ENCODE measurements at regions not wholly inside any gene's neighbourhood (a gene's known extent, or its start where the extent isn't known, plus 50 kb on each side); places are given as distances from the start of the nearest gene placed in this dataset.
"Not testable (repeated sequence)": the region's sequence is repeated elsewhere in the genome, so short reads cannot be mapped to it uniquely, and the experiment has no call there.

DNA sequence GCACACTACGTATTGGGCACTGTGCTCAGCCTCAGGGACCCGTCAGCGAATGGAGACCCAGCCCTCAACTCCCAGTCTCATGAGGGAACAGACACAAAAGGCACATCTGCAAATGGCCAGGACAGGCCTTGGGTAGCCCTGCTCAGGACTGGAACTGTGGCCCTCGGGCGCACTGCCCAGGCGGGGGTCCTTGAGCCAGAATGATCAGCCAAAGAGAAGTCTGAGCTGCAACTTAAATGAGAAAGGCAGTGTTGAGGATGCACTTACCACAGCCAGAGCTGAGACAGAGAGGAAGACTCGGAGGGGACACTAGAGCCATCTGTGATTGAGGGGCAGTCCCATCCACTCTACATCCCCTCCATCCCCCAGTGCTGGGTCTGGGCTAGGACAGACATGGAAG lies 117.3 kb downstream of the C16orf95 start:
- DNase-seq (ENCODE audit: low read depth in 2 of 2): no peak

DNA sequence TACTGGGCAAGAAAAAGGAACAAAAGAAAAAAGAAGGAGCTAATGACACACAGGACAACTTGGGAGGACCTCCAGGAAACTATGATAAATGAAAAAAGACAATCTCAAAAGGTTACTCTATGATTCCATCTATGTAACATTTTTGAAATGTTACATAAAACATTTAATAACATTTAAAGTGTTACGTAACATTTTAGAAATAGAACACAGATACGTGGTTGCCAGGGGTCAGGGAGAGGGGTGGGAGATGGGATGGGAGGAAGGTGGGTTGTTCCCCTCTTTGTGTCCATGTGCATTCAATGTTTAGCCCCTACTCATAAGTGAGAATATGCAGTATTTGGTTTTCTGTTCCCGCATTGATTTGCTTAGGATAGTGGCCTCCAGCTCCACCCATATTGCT lies 116.6 kb downstream of the C16orf95 start:
- DNase-seq (ENCODE audit: low read depth in 2 of 2): no peak

DNA sequence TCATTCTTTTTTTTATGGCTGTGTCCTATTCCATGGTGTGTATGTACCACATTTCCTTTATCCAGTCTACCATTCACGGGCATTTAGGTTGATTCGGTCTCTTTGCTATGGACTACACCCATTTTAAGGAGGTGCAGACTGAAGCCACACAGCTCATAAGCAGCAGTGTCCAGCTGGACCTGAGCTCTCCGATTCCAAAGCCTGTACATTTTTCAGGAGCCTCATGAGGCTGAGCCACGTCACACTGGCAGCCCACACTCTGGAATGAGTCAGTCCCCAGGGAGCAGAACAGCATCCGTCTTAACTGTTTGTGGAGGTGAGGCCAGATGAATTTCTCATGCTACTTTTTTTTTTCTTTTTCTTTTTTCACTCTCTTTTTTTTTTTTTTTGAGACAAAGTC lies 116.1 kb downstream of the C16orf95 start:
- DNase-seq (ENCODE audit: low read depth in 2 of 2): no peak

DNA sequence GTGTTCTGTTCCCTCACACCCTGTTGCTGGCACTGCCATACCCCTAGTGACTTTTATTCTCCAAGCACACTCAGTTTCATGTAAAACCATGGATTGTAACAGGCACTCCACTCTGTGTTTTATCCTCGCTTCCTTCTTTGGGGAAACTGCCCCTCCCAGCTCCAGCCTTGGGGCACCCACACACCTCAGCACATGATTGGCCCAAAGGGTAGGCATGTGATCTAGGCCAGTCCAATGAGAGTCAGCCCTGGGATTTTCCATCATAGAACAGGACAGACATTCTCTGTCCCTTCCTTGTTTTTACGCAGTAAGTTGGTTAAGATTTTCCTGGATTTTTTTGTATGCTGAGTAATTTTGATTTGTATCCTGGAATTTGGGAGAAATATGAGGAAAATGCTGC lies 115.4 kb downstream of the C16orf95 start:
- no peak for DNase-seq (ENCODE audit: low read depth in 2 of 2)

DNA sequence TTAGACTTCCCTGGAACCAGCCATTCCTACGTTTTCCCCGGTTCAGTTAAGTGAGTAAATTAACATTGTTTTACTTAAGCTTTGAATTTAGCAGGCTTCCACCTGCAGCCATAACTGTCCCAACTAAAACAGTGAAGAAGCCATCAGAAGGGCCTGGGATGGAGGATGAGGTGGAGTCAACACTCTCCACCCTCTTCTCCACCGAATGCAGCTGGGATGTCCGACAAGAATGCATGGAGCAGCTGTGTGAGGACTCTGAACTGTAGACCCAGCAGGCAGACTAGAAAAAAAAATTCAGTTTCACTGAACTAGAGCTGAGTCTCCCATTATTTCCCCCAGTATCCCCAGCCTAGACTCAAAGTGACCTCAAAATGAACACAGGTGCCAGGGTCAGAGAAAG lies 114.8 kb downstream of the C16orf95 start:
- DNase-seq (ENCODE audit: low read depth in 2 of 2): no peak

DNA sequence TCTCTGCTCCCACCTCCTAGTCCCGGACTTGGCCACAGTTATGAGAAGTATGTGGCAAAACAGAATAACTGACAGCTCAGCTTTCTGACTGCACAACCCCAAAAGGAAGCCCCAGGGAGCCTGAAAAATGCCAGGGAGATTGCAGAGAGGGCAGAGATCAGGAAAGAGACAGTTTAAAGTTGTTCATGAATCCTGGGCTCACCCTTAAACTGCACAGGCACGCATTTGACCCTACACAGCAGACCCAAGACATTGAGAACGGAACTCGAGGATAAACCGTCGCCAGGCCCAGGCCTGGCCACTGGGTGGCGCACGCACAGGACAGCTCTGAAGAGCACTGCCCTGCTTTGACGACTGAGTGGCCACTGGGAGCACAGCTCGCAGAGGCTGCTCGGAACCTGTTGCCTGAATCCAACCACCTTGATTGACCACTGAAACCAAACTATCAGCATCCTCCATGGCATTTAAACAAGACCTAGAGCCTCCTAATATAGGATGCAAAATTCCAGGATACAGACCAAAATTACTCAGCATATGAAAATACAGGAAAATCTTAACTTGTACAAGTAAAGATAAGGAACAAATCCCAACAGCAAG lies 114.0 kb downstream of the C16orf95 start:
- DNase-seq (ENCODE audit: low read depth in 2 of 2): peak; percentile 39 to 51

DNA sequence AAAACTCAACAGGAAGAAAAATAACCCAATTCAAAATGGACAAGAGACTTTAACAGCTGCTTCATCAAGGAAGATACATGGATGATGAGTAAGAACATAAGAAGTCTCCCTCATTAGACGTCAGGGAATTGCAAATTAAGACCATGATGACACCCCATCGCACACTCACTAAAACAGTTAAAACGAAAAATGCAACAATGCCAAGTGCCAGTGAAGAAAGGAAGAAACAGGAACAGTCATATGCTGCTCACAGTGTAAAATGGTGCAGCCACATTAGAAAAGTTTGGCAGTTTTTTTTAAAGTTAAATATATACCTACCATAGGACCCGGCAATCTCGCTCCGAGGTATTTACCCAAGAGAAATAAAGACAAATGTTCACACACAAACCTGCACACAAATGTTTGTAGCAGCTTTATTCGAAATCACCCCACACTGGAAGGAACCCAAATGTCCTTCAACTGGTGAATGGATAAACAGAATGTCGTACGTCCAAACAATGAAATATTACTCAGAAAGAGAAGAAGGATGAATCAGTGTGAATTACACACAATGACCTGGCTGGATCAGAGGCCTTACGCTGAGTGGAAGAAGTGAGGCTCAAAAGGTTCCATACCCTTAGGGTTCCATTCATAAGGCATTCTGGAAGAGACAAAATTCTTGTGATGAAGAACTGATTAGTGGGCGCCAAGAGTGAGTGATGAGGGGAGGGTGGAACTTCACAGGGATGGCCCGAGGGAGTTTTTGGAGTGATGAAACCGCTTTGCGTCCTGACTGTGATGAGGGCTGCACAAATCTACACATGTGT lies 110.3 kb downstream of the C16orf95 start:
- no peak for DNase-seq (ENCODE audit: low read depth in 2 of 2)

DNA sequence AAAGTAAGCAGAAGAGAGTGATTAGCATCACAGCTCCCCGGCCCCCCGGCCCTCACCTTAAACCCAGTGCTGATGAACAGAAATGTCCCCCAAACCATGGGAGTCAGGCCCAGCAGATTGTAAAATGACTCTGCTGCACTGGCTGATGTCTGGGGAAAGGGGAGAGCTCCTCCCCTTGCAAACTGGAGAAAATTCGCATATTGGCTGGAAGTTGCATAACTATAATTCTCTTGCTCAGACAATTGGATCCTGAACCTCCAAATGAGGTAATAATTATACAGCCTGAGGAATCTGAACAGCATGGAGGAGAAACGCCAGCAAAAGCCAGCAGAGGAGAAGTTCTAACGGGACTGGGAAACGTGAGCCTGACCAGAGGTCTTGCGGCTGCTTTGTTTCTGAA lies 109.7 kb downstream of the C16orf95 start:
- DNase-seq (ENCODE audit: low read depth in 2 of 2): no peak

DNA sequence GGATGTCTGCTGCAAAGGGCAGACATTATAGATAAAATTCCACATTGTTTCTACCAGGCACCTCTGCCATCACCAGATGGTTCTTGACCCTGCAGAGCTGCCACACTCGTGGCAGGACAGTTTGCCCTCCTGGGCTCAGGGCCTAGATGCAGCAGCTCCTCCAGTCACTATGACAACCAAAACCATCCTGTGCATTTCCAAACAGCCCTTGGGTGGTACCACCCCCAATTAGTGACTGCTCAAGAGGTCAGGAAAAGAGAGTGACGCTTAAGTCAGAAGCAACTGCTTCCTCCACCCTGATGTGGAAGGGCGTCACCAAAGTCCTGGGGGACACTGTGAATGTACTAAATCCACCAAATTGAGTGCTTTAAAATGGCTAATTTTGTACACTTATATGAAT lies 109.2 kb downstream of the C16orf95 start:
- no peak for DNase-seq (ENCODE audit: low read depth in 2 of 2)

DNA sequence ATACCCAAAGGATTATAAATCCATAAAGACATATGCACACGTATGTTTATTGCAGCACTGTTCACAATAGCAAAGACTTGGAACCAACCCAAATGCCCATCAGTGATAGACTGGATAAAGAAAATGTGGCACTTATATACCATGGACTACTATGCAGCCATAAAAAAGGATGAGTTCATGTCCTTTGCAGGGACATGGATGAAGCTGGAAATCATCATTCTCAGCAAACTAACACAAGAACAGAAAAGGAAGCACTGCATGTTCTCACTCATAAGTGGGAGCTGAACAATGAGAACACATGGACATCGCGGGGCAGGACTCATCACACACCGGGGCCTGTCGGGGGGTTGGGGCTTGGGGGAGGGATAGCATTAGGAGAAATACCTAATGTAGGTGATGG lies 108.2 kb downstream of the C16orf95 start:
- DNase-seq (ENCODE audit: low read depth in 2 of 2): not testable (repeated sequence)

DNA sequence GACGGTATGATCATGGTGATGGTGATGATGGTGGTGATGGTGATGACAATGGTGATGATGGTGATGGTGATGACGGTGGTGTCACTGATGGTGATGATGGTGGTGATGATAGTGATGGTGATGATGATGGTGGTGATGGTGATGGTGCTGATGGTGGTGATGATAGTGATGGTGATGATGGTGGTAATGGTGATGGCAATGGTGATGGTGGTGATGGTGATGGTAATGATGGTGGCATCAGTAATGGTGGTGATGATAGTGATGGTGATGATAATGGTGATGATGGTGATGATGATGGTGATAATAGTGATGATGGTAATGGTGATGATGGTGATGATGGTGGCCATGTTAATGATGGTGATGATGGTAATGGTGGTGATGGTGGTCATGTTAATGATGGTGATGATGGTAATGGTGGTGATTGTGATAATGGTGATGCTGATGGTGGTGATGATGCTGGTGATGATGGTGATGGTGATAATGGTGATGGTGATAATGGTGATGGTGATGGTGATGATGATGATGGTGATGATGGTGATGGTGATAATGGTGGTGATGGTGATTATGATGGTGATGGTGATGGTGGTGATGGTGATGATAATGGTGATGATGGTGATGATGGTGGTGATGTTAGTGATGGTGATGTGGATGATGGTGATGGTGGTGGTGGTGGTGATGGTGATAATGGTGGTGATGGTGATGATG lies 107.2 kb downstream of the C16orf95 start:
- no peak for DNase-seq (ENCODE audit: low read depth in 2 of 2)

DNA sequence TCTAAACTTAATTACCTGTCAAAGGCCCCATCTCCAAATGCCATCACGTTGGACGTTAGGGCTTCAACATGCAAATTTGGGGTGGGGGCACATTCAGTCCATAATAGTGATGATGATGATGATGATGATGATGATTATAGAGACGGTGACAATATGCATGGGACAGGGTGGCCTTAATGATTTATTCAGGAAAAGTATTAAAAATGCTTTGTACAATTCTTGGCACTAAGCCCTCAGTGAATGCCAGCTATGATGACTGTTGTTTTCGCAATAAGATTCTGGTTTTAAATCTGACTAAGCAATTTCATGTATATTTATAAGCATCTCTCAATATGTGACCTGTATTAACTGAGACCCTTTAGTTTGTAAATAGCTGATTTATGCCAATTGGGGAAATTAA lies 106.3 kb downstream of the C16orf95 start:
- no peak for DNase-seq (ENCODE audit: low read depth in 2 of 2)

DNA sequence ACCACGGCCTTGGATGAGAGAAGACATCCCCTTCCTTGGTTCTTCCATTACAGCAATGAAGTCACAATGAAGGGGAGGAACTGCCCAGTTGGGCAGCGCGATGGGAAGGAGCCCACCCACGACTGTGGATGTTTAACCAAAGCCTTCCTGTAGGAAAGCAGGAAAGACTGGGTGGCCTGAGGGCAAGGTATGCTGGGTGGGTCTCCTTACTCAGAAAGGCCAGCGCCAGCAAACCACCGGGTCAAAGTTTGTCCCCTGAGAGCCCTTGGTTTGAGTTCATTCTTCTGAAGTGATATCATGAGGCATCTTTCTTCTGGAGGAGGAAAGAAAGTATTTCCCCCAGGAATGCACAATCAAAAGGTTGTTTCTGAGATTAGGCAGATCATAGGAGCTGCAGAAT lies 105.2 kb downstream of the C16orf95 start:
- DNase-seq (ENCODE audit: low read depth in 2 of 2): no peak

DNA sequence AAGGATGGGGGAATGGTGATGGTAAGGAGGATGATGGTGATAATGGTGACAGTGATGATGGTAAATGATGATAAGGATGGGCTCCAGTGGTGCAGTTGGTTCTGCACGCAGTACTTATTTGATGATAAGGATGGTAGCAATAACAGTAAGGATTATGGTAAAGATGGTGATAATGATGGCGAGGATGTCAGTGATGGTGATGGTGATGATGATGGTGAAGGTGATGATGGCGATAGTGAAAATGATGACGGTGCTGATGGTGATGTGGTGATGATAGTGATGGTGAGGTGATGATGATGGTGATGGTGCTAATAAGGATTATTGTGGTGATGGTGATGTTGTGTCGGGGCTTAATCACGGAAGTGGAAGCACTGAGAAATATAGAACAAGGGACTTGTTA lies 103.7 kb downstream of the C16orf95 start:
- no peak for DNase-seq (ENCODE audit: low read depth in 2 of 2)

DNA sequence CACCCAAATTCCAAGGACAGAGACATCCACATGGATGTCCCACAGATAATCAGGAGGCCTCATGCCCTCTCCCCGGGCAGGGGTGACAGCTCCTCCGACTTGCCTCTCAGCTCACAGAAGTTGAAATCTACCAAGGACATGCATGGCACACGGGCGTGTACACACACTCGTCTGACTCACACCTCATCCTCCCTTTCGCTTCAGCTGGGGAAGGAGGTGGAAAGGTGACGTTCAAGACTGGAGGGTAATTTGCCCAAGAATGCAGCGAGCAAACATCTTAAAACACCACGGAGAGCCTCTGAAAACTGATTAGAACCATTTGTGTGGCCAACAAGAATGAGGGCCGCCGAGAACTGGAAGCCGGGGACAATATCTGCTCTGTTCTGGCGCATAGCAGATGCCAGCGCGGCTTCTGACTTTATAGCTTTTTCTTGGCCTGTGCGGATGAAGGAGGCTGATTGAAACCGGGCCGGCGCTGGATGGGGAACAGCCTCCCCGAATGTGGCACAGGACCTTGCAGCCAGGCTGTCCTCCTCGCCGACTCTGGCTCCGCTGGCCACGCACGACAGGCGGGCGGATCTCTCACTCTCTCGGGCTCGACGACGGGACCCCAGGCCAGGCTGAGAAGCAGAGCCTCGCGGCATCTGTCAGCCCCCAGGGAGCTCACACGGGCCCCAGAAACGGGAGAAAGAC lies 100.9 kb downstream of the C16orf95 start:
- DNase-seq (ENCODE audit: low read depth in 2 of 2): no peak

DNA sequence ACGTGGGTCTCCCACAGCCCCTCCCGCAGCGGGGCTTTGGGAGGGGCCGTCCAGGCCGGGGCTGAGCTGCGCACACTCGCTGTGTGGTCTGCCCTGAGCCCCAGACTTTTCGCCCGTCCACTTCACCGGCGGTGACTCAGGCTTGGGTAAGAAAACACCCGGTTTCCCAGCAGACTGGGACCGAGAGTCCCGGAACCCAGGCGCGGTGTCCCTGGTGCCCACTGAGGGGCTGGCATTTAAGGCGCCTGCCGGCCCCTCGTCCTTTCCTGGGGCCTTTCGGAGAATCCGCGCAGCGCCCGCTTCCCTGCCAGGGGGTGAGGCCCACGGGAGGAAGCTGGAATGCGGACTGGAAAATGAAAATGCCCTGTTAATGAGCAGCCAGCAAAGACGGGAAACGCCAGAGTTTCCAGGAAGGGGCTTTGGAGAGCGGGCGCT lies 100.3 kb downstream of the C16orf95 start:
- no peak for DNase-seq (ENCODE audit: low read depth in 2 of 2)

DNA sequence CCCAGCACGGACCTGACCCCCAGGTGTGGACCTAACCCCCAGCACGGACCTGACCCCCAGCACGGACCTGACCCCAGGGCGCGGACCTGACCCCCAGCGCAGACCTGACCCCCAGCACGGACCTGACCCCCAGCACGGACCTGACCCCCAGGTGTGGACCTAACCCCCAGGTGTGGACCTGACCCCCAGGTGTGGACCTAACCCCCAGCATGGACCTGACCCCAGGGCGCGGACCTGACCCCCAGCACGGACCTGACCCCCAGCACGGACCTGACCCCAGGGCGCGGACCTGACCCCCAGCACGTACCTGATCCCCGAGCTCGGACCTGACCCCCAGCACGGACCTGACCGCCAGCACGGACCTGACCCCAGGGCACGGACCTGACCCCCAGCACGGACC lies 99.4 kb downstream of the C16orf95 start:
- not testable (repeated sequence) for DNase-seq (ENCODE audit: low read depth in 2 of 2)

DNA sequence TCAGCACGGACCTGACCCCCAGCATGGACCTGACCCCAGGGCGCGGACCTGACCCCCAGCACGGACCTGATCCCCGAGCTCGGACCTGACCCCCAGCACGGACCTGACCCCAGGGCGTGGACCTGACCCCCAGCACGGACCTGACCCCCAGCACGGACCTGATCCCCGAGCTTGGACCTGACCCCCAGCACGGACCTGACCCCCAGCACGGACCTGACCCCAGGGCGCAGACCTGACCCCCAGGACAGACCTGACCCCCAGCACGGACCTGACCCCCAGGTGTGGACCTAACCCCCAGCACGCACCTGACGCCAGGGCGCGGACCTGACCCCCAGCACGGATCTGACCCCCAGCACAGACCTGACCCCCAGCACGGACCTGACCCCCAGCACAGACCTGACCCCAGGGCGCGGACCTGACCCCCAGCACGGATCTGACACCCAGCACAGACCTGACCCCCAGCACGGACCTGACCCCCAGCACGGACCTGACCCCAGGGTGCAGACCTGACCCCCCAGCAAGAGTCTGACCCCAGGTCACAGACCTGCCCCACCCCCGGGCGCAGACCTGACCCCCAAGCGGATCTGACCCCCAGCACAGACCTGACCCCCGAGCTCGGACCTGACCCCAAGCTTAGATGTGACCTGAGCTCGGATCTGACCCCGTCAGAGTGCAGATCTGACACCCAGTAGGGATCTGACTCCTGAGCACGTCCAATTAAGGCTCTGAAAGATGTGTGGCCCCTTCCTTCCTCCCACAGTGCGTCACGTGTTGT lies 98.7 kb downstream of the C16orf95 start:
- no peak for DNase-seq (ENCODE audit: low read depth in 2 of 2)

DNA sequence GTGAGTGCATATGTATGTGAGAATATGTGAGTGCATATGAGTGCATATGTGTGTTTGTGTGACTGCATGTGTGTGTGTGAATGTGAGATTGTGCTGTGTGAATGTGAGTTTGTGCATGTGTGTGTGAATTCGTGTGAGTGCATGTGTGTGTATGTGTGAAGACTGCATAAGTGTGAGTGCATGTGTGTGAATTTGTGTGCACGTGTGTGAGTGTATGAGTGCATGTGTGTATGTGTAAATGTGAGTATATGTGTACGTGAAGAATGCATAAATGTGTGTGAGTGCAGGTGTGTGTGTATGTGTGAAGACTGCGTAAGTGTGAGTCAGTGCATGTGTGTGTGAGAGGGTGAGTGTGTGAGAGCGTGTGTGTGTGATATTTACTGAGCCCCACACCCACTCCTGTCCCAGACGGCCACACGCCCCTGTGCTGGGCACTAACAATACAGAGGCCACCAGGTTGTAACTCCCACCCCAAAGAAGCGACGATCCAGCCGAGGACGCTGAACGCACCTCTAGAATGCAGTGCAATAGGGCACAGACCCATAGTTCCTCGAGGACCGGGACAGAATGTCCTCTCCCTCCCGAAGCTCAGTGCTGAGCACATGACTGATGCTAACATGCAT lies 97.8 kb downstream of the C16orf95 start:
- DNase-seq (ENCODE audit: low read depth in 2 of 2): no peak

DNA sequence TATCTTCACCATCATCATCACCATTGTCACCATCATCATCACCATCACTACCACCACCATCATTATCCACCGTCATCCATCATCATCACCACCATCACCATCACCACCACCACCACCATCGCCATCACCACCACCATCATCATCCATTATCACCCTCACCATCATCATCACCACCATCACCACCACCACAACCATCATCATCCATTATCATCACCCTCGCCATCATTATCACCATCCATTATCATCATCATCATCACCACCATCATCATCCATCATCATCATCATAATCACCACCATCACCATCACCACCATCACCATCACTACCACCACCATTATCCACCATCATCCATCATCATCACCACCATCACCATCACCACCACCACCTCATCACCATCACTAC lies 95.6 kb downstream of the C16orf95 start:
- DNase-seq (ENCODE audit: low read depth in 2 of 2): no peak

DNA sequence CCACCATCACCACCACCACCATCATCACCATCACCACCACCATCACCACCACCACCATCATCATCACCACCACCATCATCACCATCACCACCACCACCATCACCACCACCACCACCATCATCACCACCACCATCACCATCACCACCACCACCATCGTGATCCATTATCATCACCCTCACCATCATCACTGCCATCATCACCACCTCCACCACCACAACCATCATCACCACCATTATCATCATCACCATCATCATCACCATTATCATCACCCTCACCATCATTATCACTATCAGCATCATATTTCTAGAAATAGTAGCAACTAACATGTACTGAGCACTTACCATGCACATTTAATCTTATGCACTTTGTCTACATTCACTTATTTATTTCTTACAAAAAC lies 94.9 kb downstream of the C16orf95 start:
- DNase-seq (ENCODE audit: low read depth in 2 of 2): no peak

All from stimulated activated CD4-positive, alpha-beta T cell treated with anti-CD3 and anti-CD28 coated beads, Interleukin-4, amount 100 ng/mL, for 48 hours (primary cell).